GM23338 (cell line): ENCODE measurements at regions not wholly inside any gene's neighbourhood (a gene's known extent, or its start where the extent isn't known, plus 50 kb on each side); places are given as distances from the start of the nearest gene placed in this dataset.

ENCODE experiments used
- ATAC-seq: fragments of 200-7000 bp; cut with Tn5 transposase; 3 replicates; pipeline ENCODE4 v1.9.1; 2020
- DNase-seq: peaks from one replicate; pipeline ENCODE4 v3.0.0-alpha.2; 2015; ENCODE audit warnings: low spot score
- H2AFZ ChIP-seq: fragments of 200-600 bp; sonication (generic); 2 replicates; pipeline ENCODE4 v1.8.0; 2016; ENCODE audit warnings: antibody characterized with exemption, mild to moderate bottlenecking, moderate library complexity
- H3F3A ChIP-seq: fragments of 200-600 bp; sonication (generic); replicated peaks from 2 replicates; pipeline ENCODE4 v1.8.0; 2017; ENCODE audit warnings: antibody characterized with exemption, mixed run types, low read depth
- H3K27ac ChIP-seq: fragments of 200-600 bp; sonication (generic); 2 replicates; pipeline ENCODE4 v1.6.1; 2016; ENCODE audit warnings: low read depth
- H3K27me3 ChIP-seq: fragments of 200-600 bp; sonication (generic); 2 replicates; pipeline ENCODE4 v1.8.0; 2016; ENCODE audit warnings: mild to moderate bottlenecking, mixed run types, moderate library complexity; ENCODE audit not compliant: insufficient read depth
- H3K36me3 ChIP-seq: fragments of 200-600 bp; sonication (generic); 2 replicates; pipeline ENCODE4 v1.8.0; 2016; ENCODE audit warnings: mild to moderate bottlenecking; ENCODE audit not compliant: insufficient read depth
- H3K4me1 ChIP-seq: fragments of 200-600 bp; sonication (generic); 2 replicates; pipeline ENCODE4 v1.8.0; 2016; ENCODE audit warnings: mild to moderate bottlenecking, moderate library complexity; ENCODE audit not compliant: insufficient read depth
- H3K4me2 ChIP-seq: fragments of 200-600 bp; sonication (generic); 2 replicates; pipeline ENCODE4 v1.7.1; 2017; ENCODE audit warnings: mixed run types
- H3K4me3 ChIP-seq: fragments of 200-600 bp; sonication (generic); 2 replicates; pipeline ENCODE4 v1.6.1; 2016; ENCODE audit warnings: mixed run types
- H3K79me2 ChIP-seq: fragments of 200-600 bp; sonication (generic); replicated peaks from 2 replicates; pipeline ENCODE4 v1.8.0; 2017; ENCODE audit warnings: mild to moderate bottlenecking; ENCODE audit not compliant: insufficient read depth
- H3K9me2 ChIP-seq: fragments of 200-600 bp; sonication (generic); 2 replicates; pipeline ENCODE4 v1.8.0; 2017; ENCODE audit not compliant: insufficient read depth
- H4K20me1 ChIP-seq: fragments of 200-600 bp; sonication (generic); replicated peaks from 2 replicates; pipeline ENCODE4 v1.8.0; 2017; ENCODE audit warnings: mild to moderate bottlenecking; ENCODE audit not compliant: insufficient read depth
- H3K27ac Mint-ChIP-seq: 2 replicates; pipeline ENCODE4 v1.8.0; 2020; ENCODE audit warnings: inconsistent platforms, mild to moderate bottlenecking, moderate library complexity, mixed read lengths
- H3K27me3 Mint-ChIP-seq: 3 replicates; pipeline ENCODE4 v1.8.0; 2022; ENCODE audit warnings: low read depth, mild to moderate bottlenecking, moderate library complexity, mixed read lengths, inconsistent platforms; ENCODE audit not compliant: insufficient read depth, poor library complexity
- H3K36me3 Mint-ChIP-seq: 3 replicates; pipeline ENCODE4 v1.8.0; 2021; ENCODE audit warnings: low read depth, mild to moderate bottlenecking, inconsistent platforms, moderate library complexity, mixed read lengths
- H3K4me1 Mint-ChIP-seq: 3 replicates; pipeline ENCODE4 v1.8.0; 2020; ENCODE audit warnings: mild to moderate bottlenecking, inconsistent platforms, mixed read lengths
- H3K4me3 Mint-ChIP-seq: 3 replicates; pipeline ENCODE4 v1.8.0; 2021; ENCODE audit warnings: moderate library complexity, mild to moderate bottlenecking, inconsistent platforms, mixed read lengths
- H3K9me3 Mint-ChIP-seq: 3 replicates; pipeline ENCODE4 v1.8.0; 2020; ENCODE audit warnings: moderate library complexity, mild to moderate bottlenecking, inconsistent platforms, mixed read lengths
- CREB1 ChIP-seq: fragments of 250-450 bp; sonication (Bioruptor Pico); IDR thresholded peaks from 2 replicates; pipeline ENCODE4 v1.5.0; 2020; ENCODE audit warnings: low read depth, mild to moderate bottlenecking, moderate library complexity
- CTCF ChIP-seq, 2 experiments: fragments of 200-600 bp in 1 of 2; sonication (generic) in 1 of 2; conservative IDR thresholded peaks; 2 replicates each; pipeline versions ENCODE4 v1.5.1 to v1.6.1; 2016 to 2017; ENCODE audit warnings: antibody characterized with exemption in 2 of 2, low read depth in 2 of 2, mild to moderate bottlenecking in 2 of 2, moderate library complexity in 1 of 2
- ETS1 ChIP-seq: IDR thresholded peaks from 2 replicates; pipeline ENCODE4 v1.6.1; 2016; ENCODE audit warnings: antibody characterized with exemption
- EZH2 ChIP-seq: fragments of 200-600 bp; sonication (generic); IDR thresholded peaks from one replicate; pipeline ENCODE4 v1.8.0; 2017; ENCODE audit warnings: antibody characterized with exemption, mild to moderate bottlenecking, low read depth; ENCODE audit not compliant: unreplicated experiment
- EZH2phosphoT487 ChIP-seq: fragments of 200-600 bp; sonication (generic); IDR thresholded peaks from one replicate; pipeline ENCODE4 v1.8.1; 2018; ENCODE audit warnings: antibody characterized with exemption; ENCODE audit not compliant: unreplicated experiment
- JUNB ChIP-seq: IDR thresholded peaks from one replicate; pipeline ENCODE4 v1.6.1; 2016; ENCODE audit warnings: antibody characterized with exemption; ENCODE audit not compliant: unreplicated experiment
- NANOG ChIP-seq: IDR thresholded peaks from 2 replicates; pipeline ENCODE4 v1.6.1; 2016; ENCODE audit warnings: antibody characterized with exemption, borderline replicate concordance
- POLR2AphosphoS5 ChIP-seq: IDR thresholded peaks from 2 replicates; pipeline ENCODE4 v1.6.1; 2016; ENCODE audit warnings: antibody characterized with exemption, low read depth
- REST ChIP-seq: IDR thresholded peaks from one replicate; pipeline ENCODE4 v1.6.1; 2018; ENCODE audit warnings: antibody characterized with exemption; ENCODE audit not compliant: unreplicated experiment
- STAT1 ChIP-seq: IDR thresholded peaks from one replicate; pipeline ENCODE4 v1.6.1; 2016; ENCODE audit warnings: antibody characterized with exemption; ENCODE audit not compliant: unreplicated experiment
- ZNF114 ChIP-seq: fragments of 250-450 bp; sonication (Bioruptor Pico); IDR thresholded peaks from 2 replicates; pipeline ENCODE4 v1.5.0; 2020; ENCODE audit warnings: mild to moderate bottlenecking, moderate library complexity
- ZNF331 ChIP-seq: fragments of 250-450 bp; sonication (Bioruptor Pico); IDR thresholded peaks from 2 replicates; pipeline ENCODE4 v1.5.0; 2020; ENCODE audit warnings: low read depth, mild to moderate bottlenecking, moderate library complexity
- ZNF462 ChIP-seq: fragments of 250-450 bp; sonication (Bioruptor Pico); IDR thresholded peaks from 2 replicates; pipeline ENCODE4 v1.5.0; 2020; ENCODE audit warnings: mild to moderate bottlenecking, moderate library complexity

- Mint-ChIP-seq H3K4me3 (no peak overlapping the region), H3K36me3 (no peaks in the 10 kb centered on the region), H3K27me3 (no peaks in the 10 kb centered on the region), H3K27ac (no peak overlapping the region), H3K4me1 (no peaks in the 10 kb centered on the region), H3K9me3 (peaks cover 5% of the 10 kb centered on the region; the same call in 1 of the 3 replicates)
- no peak overlapping the region for H3K4me2 ChIP-seq
- no peaks in the 10 kb centered on the region for H3K9me2 ChIP-seq
- TF ChIP-seq ZNF462 (CRISPR knock-in tag) (no peak), POLR2AphosphoS5 (no peak), ZNF331 (no peak), EZH2phosphoT487 (no peak), CTCF (conservative IDR thresholded peaks at IDR 0.05; ENCODE audit: low read depth in 2 of 2) (no peak), NANOG (no peak), ETS1 (no peak), REST (no peak), CREB1 (CRISPR knock-in tag) (no peak), STAT1 (no peak), EZH2 (no peak), ZNF114 (CRISPR knock-in tag) (no peak), JUNB (no peak)
- no peak overlapping the region for H3K27ac ChIP-seq
- H3K4me3 ChIP-seq = no peak overlapping the region
- no peak overlapping the region for H2AFZ ChIP-seq
- H3K36me3 ChIP-seq = no peaks in the 10 kb centered on the region
- no peaks in the 10 kb centered on the region for H3K27me3 ChIP-seq
- ATAC-seq (no peak), DNase-seq (no peak)
- H3K4me1 ChIP-seq = no peaks in the 10 kb centered on the region
- H3K79me2 ChIP-seq = no peaks in the 10 kb centered on the region
- no peaks in the 10 kb centered on the region for H4K20me1 ChIP-seq
- H3F3A ChIP-seq = no peaks in the 10 kb centered on the region
Measured at GRCh38 chr18:68060871-68061270, 544.4 kb upstream of the DSEL start.
